ENCODE measurements at regions not wholly inside any gene's neighbourhood (a gene's known extent, or its start where the extent isn't known, plus 50 kb on each side); places are given as distances from the start of the nearest gene placed in this dataset.

GRCh38 chr5:68458416-68459021 is 243.0 kb downstream of the PIK3R1 start:
- TF ChIP-seq POLR2A (IDR thresholded peaks at IDR 0.05; ENCODE audit: borderline replicate concordance, extremely low read depth, insufficient read depth, insufficient read length) = no peak
- no peak for TF ChIP-seq ZBTB33 (IDR thresholded peaks at IDR 0.05; ENCODE audit: extremely low read depth, insufficient replicate concordance, low read length)

Measured in HCT116 (cell line).